ENCODE measurements at regions not wholly inside any gene's neighbourhood (a gene's known extent, or its start where the extent isn't known, plus 50 kb on each side); places are given as distances from the start of the nearest gene placed in this dataset.

DNA sequence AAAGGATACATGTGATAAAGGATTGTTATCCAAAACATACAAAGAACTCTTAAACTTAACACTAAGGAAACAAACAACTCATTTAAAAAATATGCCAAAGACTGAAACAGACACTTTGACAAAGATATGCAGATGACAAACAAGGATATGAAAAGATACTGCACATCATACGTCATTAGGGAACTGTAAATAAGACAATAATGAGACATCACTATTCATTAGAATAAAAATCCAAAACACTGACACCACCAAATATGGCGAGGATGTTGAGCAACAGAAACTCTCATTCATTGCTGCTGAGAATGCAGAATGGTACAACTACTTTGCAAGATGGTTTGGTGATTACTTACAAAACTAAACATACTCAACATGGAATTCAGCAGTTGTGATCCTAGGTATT, 156.5 kb upstream of the FOXA2 start:
- no peak overlapping the region for H3K9ac ChIP-seq (ENCODE audit: insufficient read length, low read depth)
- no peaks in the 10 kb centered on the region for H3K36me3 ChIP-seq (ENCODE audit: insufficient read depth, insufficient read length, low read length)
- H3K4me1 ChIP-seq (ENCODE audit: insufficient read depth, insufficient read length) = no peaks in the 10 kb centered on the region
- no peak overlapping the region for H3K4me3 ChIP-seq (ENCODE audit: insufficient read length, low read depth)
- no peak for TF ChIP-seq SUZ12 (IDR thresholded peaks at IDR 0.05; ENCODE audit: extremely low read depth, insufficient read depth, insufficient read length)
- no peak for TF ChIP-seq ZNF274 (IDR thresholded peaks at IDR 0.05; ENCODE audit: low read depth, low read length)
- H3K9me3 ChIP-seq (ENCODE audit: insufficient read depth, low read length) = no peaks in the 10 kb centered on the region
- H3K27me3 ChIP-seq (ENCODE audit: insufficient read depth, insufficient read length) = no peaks in the 10 kb centered on the region
- no peak for DNase-seq (ENCODE audit: low read depth, low spot score)

- no peak for TF ChIP-seq YY1 (IDR thresholded peaks at IDR 0.05; ENCODE audit: insufficient read depth, insufficient read length)
- no peak for TF ChIP-seq ZNF274 (IDR thresholded peaks at IDR 0.05; ENCODE audit: low read depth, low read length)
- no peak for TF ChIP-seq SUZ12 (IDR thresholded peaks at IDR 0.05; ENCODE audit: extremely low read depth, insufficient read depth, insufficient read length)
- Histone ChIP-seq H3K4me3 (ENCODE audit: insufficient read length, low read depth) (no peak overlapping the region), H3K9ac (ENCODE audit: insufficient read length, low read depth) (no peak overlapping the region), H3K9me3 (ENCODE audit: insufficient read depth, low read length) (no peaks in the 10 kb centered on the region), H3K27me3 (ENCODE audit: insufficient read depth, insufficient read length) (no peaks in the 10 kb centered on the region), H3K36me3 (ENCODE audit: insufficient read depth, insufficient read length, low read length) (no peaks in the 10 kb centered on the region), H3K4me1 (ENCODE audit: insufficient read depth, insufficient read length) (no peaks in the 10 kb centered on the region)
- DNase-seq (ENCODE audit: low read depth, low spot score) = no peak
Measured at GRCh38 chr20:22744341-22745193, 160.2 kb upstream of the FOXA2 start.

DNA sequence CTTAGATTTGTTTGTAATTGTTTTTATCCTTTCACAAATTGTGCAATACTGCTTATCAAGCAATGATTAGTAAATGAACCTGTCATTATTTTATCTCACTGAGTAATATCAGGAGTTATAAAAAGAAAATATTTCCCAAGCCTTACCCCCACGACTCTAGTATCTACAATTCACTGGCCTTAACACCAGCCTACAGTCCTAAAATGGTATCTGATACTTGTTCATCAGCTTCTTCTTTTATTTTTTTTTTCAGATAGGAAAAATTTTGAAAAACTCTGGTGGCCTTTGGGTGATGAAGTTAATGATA, 160.8 kb upstream of the FOXA2 start:
- Histone ChIP-seq H3K4me3 (ENCODE audit: insufficient read length, low read depth) (no peak overlapping the region), H3K9me3 (ENCODE audit: insufficient read depth, low read length) (no peaks in the 10 kb centered on the region), H3K9ac (ENCODE audit: insufficient read length, low read depth) (no peak overlapping the region), H3K4me1 (ENCODE audit: insufficient read depth, insufficient read length) (no peaks in the 10 kb centered on the region), H3K27me3 (ENCODE audit: insufficient read depth, insufficient read length) (no peaks in the 10 kb centered on the region), H3K36me3 (ENCODE audit: insufficient read depth, insufficient read length, low read length) (no peaks in the 10 kb centered on the region)
- no peak for DNase-seq (ENCODE audit: low read depth, low spot score)
- TF ChIP-seq ZNF274 (IDR thresholded peaks at IDR 0.05; ENCODE audit: low read depth, low read length) = no peak
- TF ChIP-seq SUZ12 (IDR thresholded peaks at IDR 0.05; ENCODE audit: extremely low read depth, insufficient read depth, insufficient read length) = no peak
- no peak for TF ChIP-seq YY1 (IDR thresholded peaks at IDR 0.05; ENCODE audit: insufficient read depth, insufficient read length)

- Histone ChIP-seq H3K9me3 (ENCODE audit: insufficient read depth, low read length) (no peaks in the 10 kb centered on the region), H3K36me3 (ENCODE audit: insufficient read depth, insufficient read length, low read length) (no peaks in the 10 kb centered on the region), H3K27me3 (ENCODE audit: insufficient read depth, insufficient read length) (no peaks in the 10 kb centered on the region), H3K9ac (ENCODE audit: insufficient read length, low read depth) (no peak overlapping the region), H3K4me3 (ENCODE audit: insufficient read length, low read depth) (no peak overlapping the region), H3K4me1 (ENCODE audit: insufficient read depth, insufficient read length) (no peaks in the 10 kb centered on the region)
- no peak for TF ChIP-seq YY1 (IDR thresholded peaks at IDR 0.05; ENCODE audit: insufficient read depth, insufficient read length)
- TF ChIP-seq ZNF274 (IDR thresholded peaks at IDR 0.05; ENCODE audit: low read depth, low read length) = no peak
- no peak for TF ChIP-seq SUZ12 (IDR thresholded peaks at IDR 0.05; ENCODE audit: extremely low read depth, insufficient read depth, insufficient read length)
- no peak for DNase-seq (ENCODE audit: low read depth, low spot score)
Measured at GRCh38 chr20:22746957-22747356, 162.6 kb upstream of the FOXA2 start.

DNA sequence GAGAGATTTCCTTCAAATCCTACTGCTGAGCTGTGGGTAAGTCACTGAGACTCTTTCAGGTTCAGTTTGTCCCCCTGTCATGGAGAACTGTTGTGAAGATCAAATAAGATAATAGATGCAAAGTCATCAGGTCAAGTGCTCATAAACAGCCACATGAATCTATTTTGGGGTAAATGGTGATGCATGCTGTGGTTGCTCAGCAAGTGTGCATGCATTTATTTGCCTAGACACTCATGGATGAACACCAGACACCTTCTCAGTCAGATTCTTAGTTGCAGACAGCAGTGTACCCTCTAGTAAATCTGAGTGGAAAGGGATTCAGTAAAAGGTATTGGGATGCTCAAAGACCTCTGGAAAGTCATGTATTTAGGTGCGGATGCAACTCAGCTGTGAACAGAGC, 168.0 kb upstream of the FOXA2 start:
- TF ChIP-seq SUZ12 (IDR thresholded peaks at IDR 0.05; ENCODE audit: extremely low read depth, insufficient read depth, insufficient read length) (no peak), YY1 (IDR thresholded peaks at IDR 0.05; ENCODE audit: insufficient read depth, insufficient read length) (no peak), ZNF274 (IDR thresholded peaks at IDR 0.05; ENCODE audit: low read depth, low read length) (no peak)
- Histone ChIP-seq H3K9me3 (ENCODE audit: insufficient read depth, low read length) (no peaks in the 10 kb centered on the region), H3K27me3 (ENCODE audit: insufficient read depth, insufficient read length) (no peaks in the 10 kb centered on the region), H3K4me1 (ENCODE audit: insufficient read depth, insufficient read length) (no peaks in the 10 kb centered on the region), H3K36me3 (ENCODE audit: insufficient read depth, insufficient read length, low read length) (no peaks in the 10 kb centered on the region), H3K4me3 (ENCODE audit: insufficient read length, low read depth) (no peak overlapping the region), H3K9ac (ENCODE audit: insufficient read length, low read depth) (no peak overlapping the region)
- DNase-seq (ENCODE audit: low read depth, low spot score) = no peak

DNA sequence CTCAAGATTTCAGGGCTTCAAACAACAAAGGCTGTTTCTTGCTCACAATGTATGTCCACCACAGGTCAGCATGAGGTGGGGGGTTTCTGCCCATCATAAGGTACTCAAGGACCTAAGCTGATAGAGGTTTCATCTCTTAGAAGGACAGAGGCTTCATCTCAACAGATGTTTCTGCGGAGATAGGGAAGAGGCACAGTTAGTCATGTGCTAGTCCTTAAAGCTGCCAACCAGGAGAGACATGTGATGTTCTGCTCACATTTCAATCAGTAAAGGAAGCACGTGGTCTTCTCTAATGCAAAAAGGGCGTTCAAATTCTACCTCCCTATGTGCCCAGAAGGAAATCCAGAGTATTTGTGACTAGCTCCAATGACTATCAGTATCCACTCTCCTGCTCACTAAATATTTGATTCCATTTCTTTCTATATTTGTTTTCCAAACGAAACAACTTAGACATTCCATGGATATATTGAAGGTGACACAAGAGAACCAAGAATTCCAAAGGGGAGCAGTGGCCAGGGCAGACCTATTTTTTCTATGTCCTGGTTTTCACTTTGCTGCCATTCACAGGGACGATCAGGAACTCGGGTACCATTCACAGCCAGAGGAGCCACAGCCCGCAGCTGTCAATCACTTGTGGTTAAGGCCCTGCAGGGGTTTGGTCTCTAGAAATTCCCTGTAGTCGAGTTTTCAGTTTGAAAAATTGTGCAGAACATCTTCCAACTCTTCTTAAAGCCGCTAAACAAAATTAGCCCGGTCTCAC, 173.2 kb upstream of the FOXA2 start:
- Histone ChIP-seq H3K36me3 (ENCODE audit: insufficient read depth, insufficient read length, low read length) (no peaks in the 10 kb centered on the region), H3K9ac (ENCODE audit: insufficient read length, low read depth) (no peak overlapping the region), H3K4me3 (ENCODE audit: insufficient read length, low read depth) (no peak overlapping the region), H3K27me3 (ENCODE audit: insufficient read depth, insufficient read length) (no peaks in the 10 kb centered on the region), H3K4me1 (ENCODE audit: insufficient read depth, insufficient read length) (no peaks in the 10 kb centered on the region), H3K9me3 (ENCODE audit: insufficient read depth, low read length) (no peaks in the 10 kb centered on the region)
- no peak for DNase-seq (ENCODE audit: low read depth, low spot score)
- TF ChIP-seq SUZ12 (IDR thresholded peaks at IDR 0.05; ENCODE audit: extremely low read depth, insufficient read depth, insufficient read length) (no peak), ZNF274 (IDR thresholded peaks at IDR 0.05; ENCODE audit: low read depth, low read length) (no peak), YY1 (IDR thresholded peaks at IDR 0.05; ENCODE audit: insufficient read depth, insufficient read length) (no peak)

DNA sequence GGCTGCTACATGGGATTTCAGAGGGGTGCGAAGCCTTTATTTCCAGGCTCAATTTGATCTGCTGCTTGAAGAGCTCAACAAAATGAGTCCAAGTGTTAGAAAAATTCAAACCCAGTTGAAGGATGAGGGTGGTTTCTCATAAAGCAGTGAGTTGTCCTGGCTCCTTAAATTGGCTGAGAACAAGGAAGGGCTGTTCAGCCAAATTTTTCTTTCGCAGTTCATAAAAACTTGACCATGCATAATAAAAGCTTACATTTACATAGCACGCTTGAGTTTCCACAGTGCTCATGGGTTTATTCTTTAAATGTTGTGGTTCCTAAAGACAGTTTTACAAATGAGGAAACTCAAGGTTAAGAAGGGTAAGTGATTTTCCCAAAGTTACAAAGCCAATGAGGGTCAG, 174.4 kb upstream of the FOXA2 start:
- no peak for DNase-seq (ENCODE audit: low read depth, low spot score)
- TF ChIP-seq SUZ12 (IDR thresholded peaks at IDR 0.05; ENCODE audit: extremely low read depth, insufficient read depth, insufficient read length) (no peak), ZNF274 (IDR thresholded peaks at IDR 0.05; ENCODE audit: low read depth, low read length) (no peak), YY1 (IDR thresholded peaks at IDR 0.05; ENCODE audit: insufficient read depth, insufficient read length) (no peak)
- no peaks in the 10 kb centered on the region for H3K36me3 ChIP-seq (ENCODE audit: insufficient read depth, insufficient read length, low read length)

More for the DNA sequence above, 174.4 kb upstream of the FOXA2 start:
- no peaks in the 10 kb centered on the region for H3K9me3 ChIP-seq (ENCODE audit: insufficient read depth, low read length)
- peaks cover 5% of the 10 kb centered on the region for H3K4me1 ChIP-seq (ENCODE audit: insufficient read depth, insufficient read length)
- H3K4me3 ChIP-seq (ENCODE audit: insufficient read length, low read depth) = no peak overlapping the region
- H3K9ac ChIP-seq (ENCODE audit: insufficient read length, low read depth) = no peak overlapping the region
- no peaks in the 10 kb centered on the region for H3K27me3 ChIP-seq (ENCODE audit: insufficient read depth, insufficient read length)
